ENCODE measurements at regions not wholly inside any gene's neighbourhood (a gene's known extent, or its start where the extent isn't known, plus 50 kb on each side); places are given as distances from the start of the nearest gene placed in this dataset.
"Not testable (repeated sequence)": the region's sequence is repeated elsewhere in the genome, so short reads cannot be mapped to it uniquely, and the experiment has no call there.

GRCh38 chr1:144537234-144537633 is 55.5 kb upstream of the PPIAL4F start:
- in situ Hi-C loops (cut with MboI; ENCODE audit: low pct_ligation_motif_present in 1 of 4, low pct_unique_long_range_greater_than_20kb in 1 of 4, low sequenced_read_pairs in 3 of 4), result not testable (repeated sequence)

GRCh38 chr1:144538736-144539135 is 54.0 kb upstream of the PPIAL4F start:
- H3K36me3 ChIP-seq; H3K4me3 ChIP-seq; H3K4me1 ChIP-seq; intact Hi-C loops (cut with DNase I; ENCODE audit: low total_unique reads); H3K27me3 ChIP-seq; H3K27ac ChIP-seq; H3K9me3 ChIP-seq; DNase-seq; in situ Hi-C loops (cut with MboI; ENCODE audit: low pct_ligation_motif_present in 1 of 4, low pct_unique_long_range_greater_than_20kb in 1 of 4, low sequenced_read_pairs in 3 of 4): not testable (repeated sequence)
- 67 to 94% methylated on average over 1 to 6 of the region's 6 CpGs for WGBS, 2 donors (ENCODE audit: low coverage in 1 of 2)

More at GRCh38 chr1:144537234-144537633, 55.5 kb upstream of the PPIAL4F start:
- H3K36me3 ChIP-seq; H3K4me3 ChIP-seq; H3K27ac ChIP-seq; H3K9me3 ChIP-seq; H3K4me1 ChIP-seq; H3K27me3 ChIP-seq; DNase-seq; intact Hi-C loops (cut with DNase I; ENCODE audit: low total_unique reads): not testable (repeated sequence)
- 90% methylated on average over 5 of the region's 5 CpGs; no CpG with 5 or more reads in 1 of the 2 donors for WGBS, 2 donors (ENCODE audit: low coverage in 1 of 2)

GRCh38 chr1:144539191-144539960 is 53.3 kb upstream of the PPIAL4F start:
- WGBS, 2 donors (ENCODE audit: low coverage in 1 of 2), result 40 to 71% methylated on average over 2 to 33 of the region's 37 CpGs
- H3K36me3 ChIP-seq; intact Hi-C loops (cut with DNase I; ENCODE audit: low total_unique reads); H3K4me3 ChIP-seq; in situ Hi-C loops (cut with MboI; ENCODE audit: low pct_ligation_motif_present in 1 of 4, low pct_unique_long_range_greater_than_20kb in 1 of 4, low sequenced_read_pairs in 3 of 4); DNase-seq; H3K4me1 ChIP-seq; H3K27ac ChIP-seq; H3K27me3 ChIP-seq; H3K9me3 ChIP-seq: not testable (repeated sequence)

Small RNAs in the stretch of these regions (small RNA-seq; reads per million reads assigned to genes)
- gene RF00003, result 0 to 0.98 (median 0.29) reads per million in 4 donors

Data from transverse colon (tissue), 4 donors.